CD4-positive, CD25-positive, alpha-beta regulatory T cell (primary cell): ENCODE measurements at regions not wholly inside any gene's neighbourhood (a gene's known extent, or its start where the extent isn't known, plus 50 kb on each side); places are given as distances from the start of the nearest gene placed in this dataset.

Source experiments
- ATAC-seq, 2 donors: fragments of 150-1000 bp; cut with Tn5 transposase; one replicate each; pipeline ENCODE4 v1.10.0; 2021; ENCODE audit warnings: low read depth in 2 of 2, moderate number of reproducible peaks in 2 of 2, moderate library complexity in 1 of 2
- DNase-seq, 3 donors: peaks; one replicate each; pipeline versions ENCODE4 v3.0.0 to v3.0.0-alpha.2; 2012 to 2022; ENCODE audit warnings: mixed read lengths in 1 of 3
- H3K27ac ChIP-seq: one replicate; pipeline ENCODE4 v1.7.0; 2013; ENCODE audit warnings: mild to moderate bottlenecking, low read length; ENCODE audit not compliant: insufficient read depth, poor library complexity, severe bottlenecking
- H3K27me3 ChIP-seq: one replicate; pipeline ENCODE4 v1.7.0; 2013; ENCODE audit warnings: low read length; ENCODE audit not compliant: control insufficient read depth, insufficient read depth
- H3K36me3 ChIP-seq: one replicate; pipeline ENCODE4 v1.7.0; 2013; ENCODE audit warnings: mild to moderate bottlenecking, low read length, moderate library complexity; ENCODE audit not compliant: control insufficient read depth, insufficient read depth
- H3K4me1 ChIP-seq: 2 replicates; pipeline ENCODE4 v1.7.0; 2013; ENCODE audit warnings: mild to moderate bottlenecking, low read length; ENCODE audit not compliant: insufficient read depth, control insufficient read depth, poor library complexity, severe bottlenecking
- H3K4me3 ChIP-seq: one replicate; pipeline ENCODE4 v1.7.0; 2013; ENCODE audit warnings: low read depth, mild to moderate bottlenecking, low read length, moderate library complexity
- H3K9me3 ChIP-seq, 2 experiments: 1 replicate in 1 of 2; 2 replicates in 1 of 2; pipeline ENCODE4 v1.7.0; 2013; ENCODE audit warnings: low read length in 2 of 2, mild to moderate bottlenecking in 1 of 2, moderate library complexity in 1 of 2; ENCODE audit not compliant: control insufficient read depth in 2 of 2
- H3K27ac Mint-ChIP-seq, 3 donors: one replicate each; pipeline ENCODE4 v1.8.0; 2020 to 2022; ENCODE audit warnings: mild to moderate bottlenecking in 3 of 3, mixed read lengths in 3 of 3, moderate library complexity in 2 of 3
- H3K27me3 Mint-ChIP-seq: one replicate; pipeline ENCODE4 v1.8.0; 2022; ENCODE audit warnings: mild to moderate bottlenecking, mixed read lengths
- H3K36me3 Mint-ChIP-seq: one replicate; pipeline ENCODE4 v1.8.0; 2020; ENCODE audit warnings: mixed read lengths
- H3K4me1 Mint-ChIP-seq, 4 donors: one replicate each; pipeline ENCODE4 v1.8.0; 2020 to 2022; ENCODE audit warnings: mixed read lengths in 4 of 4, mild to moderate bottlenecking in 1 of 4
- H3K4me3 Mint-ChIP-seq, 4 donors: one replicate each; pipeline ENCODE4 v1.8.0; 2020 to 2022; ENCODE audit warnings: mild to moderate bottlenecking in 4 of 4, mixed read lengths in 4 of 4, moderate library complexity in 3 of 4
- H3K9me3 Mint-ChIP-seq, 7 donors: one replicate each; pipeline ENCODE4 v1.8.0; 2020 to 2022; ENCODE audit warnings: mixed read lengths in 7 of 7, mild to moderate bottlenecking in 3 of 7, moderate library complexity in 2 of 7

DNA sequence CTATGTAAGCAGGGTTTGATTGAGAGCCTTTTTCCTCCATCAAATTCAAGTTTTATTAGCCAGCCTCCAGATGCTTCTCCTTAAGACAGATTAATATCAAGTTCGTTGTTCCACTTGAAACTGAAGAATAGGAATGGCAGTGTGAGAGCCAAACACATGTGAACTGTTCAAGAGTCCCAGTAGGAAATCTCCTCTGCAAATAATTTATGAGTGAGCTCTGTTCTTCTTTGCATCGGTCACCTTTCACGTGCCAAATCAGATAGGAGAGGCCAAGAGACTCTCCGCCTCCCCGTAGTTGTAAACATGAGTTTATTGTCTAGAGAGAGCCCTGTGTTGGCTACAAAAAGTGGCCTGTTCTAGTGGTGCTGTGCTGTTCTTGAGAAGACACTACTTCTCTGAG is 372.1 kb upstream of the NR2F2 start:
- Histone ChIP-seq H3K27ac (no peak overlapping the region), H3K27me3 (no peaks in the 10 kb centered on the region), H3K9me3 (peaks cover 7 to 9% of the 10 kb centered on the region in 2 experiments), H3K4me1 (no peaks in the 10 kb centered on the region), H3K4me3 (no peak overlapping the region), H3K36me3 (no peaks in the 10 kb centered on the region)
- Mint-ChIP-seq H3K27me3 (peaks cover 6% of the 10 kb centered on the region), H3K27ac (no peak overlapping the region), H3K9me3 (peaks cover 0 to 28% (median 10%) of the 10 kb centered on the region in 7 donors), H3K36me3 (peaks cover 3% of the 10 kb centered on the region), H3K4me3 (no peak overlapping the region), H3K4me1 (no peaks in the 10 kb centered on the region)
- DNase-seq (no peak), ATAC-seq (no peak)

DNA sequence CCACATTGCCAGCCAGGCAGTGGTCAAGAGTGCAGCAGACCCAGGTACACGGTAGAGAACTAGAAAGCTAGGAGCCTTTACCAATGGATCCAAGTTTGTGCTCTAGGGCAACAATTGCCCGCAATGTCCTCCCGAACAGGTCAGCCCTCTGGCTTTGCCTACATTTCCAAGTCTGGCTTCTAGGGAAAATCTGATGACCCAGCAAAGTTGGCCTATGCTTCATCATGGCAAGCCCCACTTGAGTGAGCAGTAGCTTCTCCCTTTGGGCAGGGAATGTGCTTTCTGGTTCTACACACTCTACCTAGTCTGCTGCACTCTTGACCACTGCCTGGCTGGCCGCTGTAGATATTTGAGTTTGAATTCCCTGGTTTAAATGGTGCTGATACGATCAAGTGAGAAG is 361.6 kb upstream of the NR2F2 start:
- no peaks in the 10 kb centered on the region for H3K27me3 ChIP-seq
- Mint-ChIP-seq H3K27me3 (no peaks in the 10 kb centered on the region), H3K4me3 (no peak overlapping the region), H3K4me1 (no peaks in the 10 kb centered on the region), H3K9me3 (peaks cover 0 to 8% (median 0%) of the 10 kb centered on the region in 7 donors), H3K36me3 (no peaks in the 10 kb centered on the region), H3K27ac (no peak overlapping the region)
- no peaks in the 10 kb centered on the region for H3K36me3 ChIP-seq
- H3K4me3 ChIP-seq, result no peak overlapping the region
- DNase-seq (no peak), ATAC-seq (no peak)
- H3K4me1 ChIP-seq, result no peaks in the 10 kb centered on the region
- H3K9me3 ChIP-seq, result no peaks in the 10 kb centered on the region
- H3K27ac ChIP-seq, result no peak overlapping the region

DNA sequence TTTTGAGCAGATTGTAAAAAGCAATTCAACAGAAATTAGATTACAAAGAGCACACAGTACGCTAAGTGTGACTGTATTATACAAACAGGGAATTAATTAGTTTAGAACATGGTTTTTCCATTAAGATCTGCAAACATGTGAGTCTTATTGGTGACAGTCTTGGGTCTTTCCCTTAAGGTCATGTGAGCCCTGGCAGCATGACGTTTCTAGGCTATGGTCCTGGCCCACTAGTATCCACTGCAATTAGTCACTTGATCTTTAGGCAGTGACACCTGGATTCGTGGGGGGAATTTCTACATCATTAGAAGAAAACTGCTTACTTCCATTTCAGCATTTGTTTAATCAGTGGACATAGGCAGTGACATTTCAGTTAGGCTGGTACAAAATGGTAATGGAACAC is 360.2 kb upstream of the NR2F2 start:
- DNase-seq (no peak), ATAC-seq (no peak)
- no peaks in the 10 kb centered on the region for H3K36me3 Mint-ChIP-seq
- Histone ChIP-seq H3K4me3 (no peak overlapping the region), H3K9me3 (no peaks in the 10 kb centered on the region), H3K36me3 (no peaks in the 10 kb centered on the region), H3K27me3 (no peaks in the 10 kb centered on the region), H3K27ac (no peak overlapping the region), H3K4me1 (no peaks in the 10 kb centered on the region)
- H3K4me3 Mint-ChIP-seq, result no peak overlapping the region
- H3K27me3 Mint-ChIP-seq, result peaks cover 5% of the 10 kb centered on the region
- peaks cover 0 to 10% (median under 1%) of the 10 kb centered on the region in 7 donors for H3K9me3 Mint-ChIP-seq
- H3K27ac Mint-ChIP-seq, result no peak overlapping the region
- H3K4me1 Mint-ChIP-seq, result no peaks in the 10 kb centered on the region

GRCh38 chr15:95972041-95972553 is 358.4 kb upstream of the NR2F2 start:
- Mint-ChIP-seq H3K9me3 (peaks cover 0 to 12% (median 2%) of the 10 kb centered on the region in 7 donors), H3K4me3 (no peak overlapping the region), H3K27ac (no peak overlapping the region), H3K4me1 (no peaks in the 10 kb centered on the region), H3K27me3 (peaks cover 5% of the 10 kb centered on the region), H3K36me3 (no peaks in the 10 kb centered on the region)
- no peak overlapping the region for H3K27ac ChIP-seq
- H3K36me3 ChIP-seq, result no peaks in the 10 kb centered on the region
- ATAC-seq (no peak), DNase-seq (no peak)
- H3K4me1 ChIP-seq, result no peaks in the 10 kb centered on the region
- no peaks in the 10 kb centered on the region for H3K9me3 ChIP-seq
- H3K4me3 ChIP-seq, result no peak overlapping the region
- no peaks in the 10 kb centered on the region for H3K27me3 ChIP-seq

GRCh38 chr15:95972812-95973211 is 357.7 kb upstream of the NR2F2 start:
- Histone ChIP-seq H3K36me3 (no peaks in the 10 kb centered on the region), H3K4me1 (no peaks in the 10 kb centered on the region), H3K4me3 (no peak overlapping the region), H3K9me3 (no peaks in the 10 kb centered on the region), H3K27ac (no peak overlapping the region), H3K27me3 (no peaks in the 10 kb centered on the region)
- DNase-seq, result no peak
- peaks cover 0 to 12% (median 2%) of the 10 kb centered on the region in 7 donors for H3K9me3 Mint-ChIP-seq
- no peaks in the 10 kb centered on the region for H3K4me1 Mint-ChIP-seq
- no peak overlapping the region for H3K27ac Mint-ChIP-seq
- H3K4me3 Mint-ChIP-seq, result no peak overlapping the region
- no peaks in the 10 kb centered on the region for H3K36me3 Mint-ChIP-seq
- peaks cover 5% of the 10 kb centered on the region for H3K27me3 Mint-ChIP-seq
- no peak for ATAC-seq

GRCh38 chr15:95973566-95974256 is 356.8 kb upstream of the NR2F2 start:
- H3K27ac Mint-ChIP-seq, result no peak overlapping the region

DNA sequence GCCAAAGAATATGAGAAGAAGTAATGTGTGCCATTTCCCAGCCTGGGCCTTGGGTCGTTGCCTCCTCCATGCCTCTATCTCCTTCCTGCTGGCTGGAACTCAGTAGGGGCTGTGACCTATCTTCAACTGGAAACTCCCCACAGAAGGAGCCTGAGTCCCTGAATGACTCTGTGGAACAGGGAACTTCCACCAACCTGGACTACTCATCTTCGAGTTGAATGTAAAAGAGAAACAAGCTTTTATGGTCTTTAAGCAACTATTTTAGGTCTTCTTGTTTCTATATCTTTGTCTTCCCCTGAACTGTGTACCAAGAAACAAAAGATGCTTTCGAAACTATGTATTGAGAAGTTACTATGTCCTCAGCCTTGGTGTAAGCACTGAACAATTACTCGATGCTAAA is 355.3 kb upstream of the NR2F2 start:
- Mint-ChIP-seq H3K36me3 (no peaks in the 10 kb centered on the region), H3K4me1 (no peaks in the 10 kb centered on the region)
- H3K36me3 ChIP-seq, result no peaks in the 10 kb centered on the region

More at GRCh38 chr15:95973566-95974256, 356.8 kb upstream of the NR2F2 start:
- Histone ChIP-seq H3K4me3 (no peak overlapping the region), H3K36me3 (no peaks in the 10 kb centered on the region), H3K4me1 (no peaks in the 10 kb centered on the region), H3K27ac (no peak overlapping the region), H3K27me3 (no peaks in the 10 kb centered on the region), H3K9me3 (no peaks in the 10 kb centered on the region)
- Mint-ChIP-seq H3K4me1 (no peaks in the 10 kb centered on the region), H3K36me3 (no peaks in the 10 kb centered on the region), H3K27me3 (peaks cover 5% of the 10 kb centered on the region), H3K4me3 (no peak overlapping the region), H3K9me3 (peaks cover 0 to 10% (median 0%) of the 10 kb centered on the region in 7 donors)
- DNase-seq (no peak), ATAC-seq (no peak)

GRCh38 chr15:95979286-95979685 is 351.2 kb upstream of the NR2F2 start:
- Histone ChIP-seq H3K36me3 (no peaks in the 10 kb centered on the region), H3K27me3 (no peaks in the 10 kb centered on the region), H3K4me3 (no peak overlapping the region), H3K4me1 (no peaks in the 10 kb centered on the region), H3K27ac (no peak overlapping the region), H3K9me3 (no peaks in the 10 kb centered on the region)
- Mint-ChIP-seq H3K4me3 (no peak overlapping the region), H3K36me3 (no peaks in the 10 kb centered on the region), H3K9me3 (peaks cover 0 to 8% (median 3%) of the 10 kb centered on the region in 7 donors), H3K27me3 (peaks cover 5% of the 10 kb centered on the region), H3K27ac (no peak overlapping the region), H3K4me1 (no peaks in the 10 kb centered on the region)
- DNase-seq, result no peak
- ATAC-seq, result no peak

More for the DNA sequence above, 355.3 kb upstream of the NR2F2 start:
- H3K4me3 ChIP-seq, result no peak overlapping the region
- no peak overlapping the region for H3K4me3 Mint-ChIP-seq
- H3K27ac ChIP-seq, result no peak overlapping the region
- no peaks in the 10 kb centered on the region for H3K27me3 ChIP-seq
- H3K27me3 Mint-ChIP-seq, result peaks cover 5% of the 10 kb centered on the region
- H3K9me3 Mint-ChIP-seq, result peaks cover 0 to 10% (median 2%) of the 10 kb centered on the region in 7 donors
- ATAC-seq (no peak), DNase-seq (no peak)
- no peak overlapping the region for H3K27ac Mint-ChIP-seq
- no peaks in the 10 kb centered on the region for H3K9me3 ChIP-seq
- H3K4me1 ChIP-seq, result no peaks in the 10 kb centered on the region
